PC-9 (cell line): ENCODE measurements at regions not wholly inside any gene's neighbourhood (a gene's known extent, or its start where the extent isn't known, plus 50 kb on each side); places are given as distances from the start of the nearest gene placed in this dataset.

ENCODE experiments used
- BruUV-seq: library from RNA; stranded (reverse); fragments of 400-500 nt; replicated peaks from 2 replicates; lab custom pipeline; 2021; lab: Mats Ljungman, UMichigan
- CTCF ChIA-PET: fragments of 300-600 bp; sonication (Branson Sonifier 250); formaldehyde crosslinking; loops from one replicate; lab custom pipeline; 2022; ENCODE audit warnings: antibody characterized with exemption; lab: Charles Lee
- POLR2A ChIA-PET: fragments of 300-600 bp; sonication (Branson Sonifier 250); formaldehyde crosslinking; loops from one replicate; lab custom pipeline; 2022; ENCODE audit warnings: antibody characterized with exemption; ENCODE audit not compliant: unreplicated experiment; lab: Charles Lee
- DNase-seq, 2 experiments: peaks; one replicate each; pipeline versions ENCODE4 v3.0.0 to v3.0.0-alpha.2; 2015 to 2022; ENCODE audit warnings: mixed read lengths in 1 of 2
- H2AFZ ChIP-seq: fragments of 200-600 bp; sonication (generic); 2 replicates; pipeline ENCODE4 v1.8.1; 2017; ENCODE audit warnings: antibody characterized with exemption
- H3F3A ChIP-seq: fragments of 200-600 bp; sonication (generic); 2 replicates; pipeline ENCODE4 v1.8.1; 2017; ENCODE audit warnings: antibody characterized with exemption, mild to moderate bottlenecking, low read depth; ENCODE audit not compliant: insufficient read depth
- H3K27ac ChIP-seq: fragments of 200-600 bp; sonication (generic); 2 replicates; pipeline ENCODE4 v1.6.1; 2016; ENCODE audit warnings: mixed run types
- H3K27me3 ChIP-seq: fragments of 200-600 bp; sonication (generic); 2 replicates; pipeline ENCODE4 v1.6.1; 2016; ENCODE audit warnings: low read depth, mixed run types; ENCODE audit not compliant: insufficient read depth
- H3K36me3 ChIP-seq: fragments of 200-600 bp; sonication (generic); 2 replicates; pipeline ENCODE4 v1.6.1; 2016; ENCODE audit warnings: low read depth, mixed run types
- H3K4me1 ChIP-seq: fragments of 200-600 bp; sonication (generic); replicated peaks from 2 replicates; pipeline ENCODE4 v1.6.1; 2016; ENCODE audit warnings: mixed run types; ENCODE audit not compliant: insufficient read depth
- H3K4me2 ChIP-seq: fragments of 200-600 bp; sonication (generic); 2 replicates; pipeline ENCODE4 v1.6.1; 2017; ENCODE audit warnings: mixed run types
- H3K4me3 ChIP-seq: fragments of 200-600 bp; sonication (generic); 2 replicates; pipeline ENCODE4 v1.6.1; 2016; ENCODE audit warnings: mixed run types
- H3K79me2 ChIP-seq: fragments of 200-600 bp; sonication (generic); 2 replicates; pipeline ENCODE4 v1.6.1; 2017; ENCODE audit warnings: low read depth, mixed run types
- H3K9me2 ChIP-seq: fragments of 200-600 bp; sonication (generic); 2 replicates; pipeline ENCODE4 v1.8.1; 2017; ENCODE audit warnings: mild to moderate bottlenecking; ENCODE audit not compliant: insufficient read depth
- H3K9me3 ChIP-seq: fragments of 200-600 bp; sonication (generic); 2 replicates; pipeline ENCODE4 v1.8.1; 2016; ENCODE audit warnings: low read depth; ENCODE audit not compliant: insufficient read depth
- H4K20me1 ChIP-seq: fragments of 200-600 bp; sonication (generic); 2 replicates; pipeline ENCODE4 v1.8.1; 2017; ENCODE audit not compliant: insufficient read depth
- CTCF ChIP-seq: fragments of 200-600 bp; sonication (generic); conservative IDR thresholded peaks from 2 replicates; pipeline ENCODE4 v1.6.1; 2017; ENCODE audit warnings: mixed run types, antibody characterized with exemption, mild to moderate bottlenecking, moderate library complexity
- EZH2 ChIP-seq: fragments of 200-600 bp; sonication (generic); IDR thresholded peaks from 2 replicates; pipeline ENCODE4 v1.8.0; 2017; ENCODE audit warnings: antibody characterized with exemption, low read depth
- intact Hi-C: fragments of 100-400 bp; cut with micrococcal nuclease; formaldehyde crosslinking; loops from one replicate; pipeline ENCODE4 v1.10.0; 2022; ENCODE audit not compliant: unreplicated experiment

GRCh38 chr9:68627594-68627993, 77.4 kb upstream of the PIP5K1B start:
- H3K27ac ChIP-seq = no peak overlapping the region
- no peaks in the 10 kb centered on the region for H3K9me3 ChIP-seq
- TF ChIP-seq EZH2 = no peak
- no peak for TF ChIP-seq CTCF
- H3K9me2 ChIP-seq = no peaks in the 10 kb centered on the region
- H3K4me1 ChIP-seq = no peaks in the 10 kb centered on the region
- no peak overlapping the region for H2AFZ ChIP-seq
- POLR2A ChIA-PET = no interaction called here
- H3K4me3 ChIP-seq = no peak overlapping the region
- no peak for DNase-seq
- H3K4me2 ChIP-seq = no peak overlapping the region
- CTCF ChIA-PET = no interaction called here
- no peaks in the 10 kb centered on the region for H3K79me2 ChIP-seq
- no TSS peak for BruUV-seq
- H3F3A ChIP-seq = no peaks in the 10 kb centered on the region
- H4K20me1 ChIP-seq = no peaks in the 10 kb centered on the region
- intact Hi-C loops = no loop called here
- no peaks in the 10 kb centered on the region for H3K36me3 ChIP-seq
- H3K27me3 ChIP-seq = peaks cover 32% of the 10 kb centered on the region

- DNase-seq = no peak
- intact Hi-C loops = no loop called here
- Histone ChIP-seq H3K9me2 (no peaks in the 10 kb centered on the region), H2AFZ (no peak overlapping the region), H3K36me3 (no peaks in the 10 kb centered on the region), H3K4me1 (no peaks in the 10 kb centered on the region), H3K27ac (no peak overlapping the region), H3K9me3 (no peaks in the 10 kb centered on the region), H3K4me3 (no peak overlapping the region), H3F3A (no peaks in the 10 kb centered on the region), H4K20me1 (no peaks in the 10 kb centered on the region), H3K79me2 (no peaks in the 10 kb centered on the region), H3K4me2 (no peak overlapping the region), H3K27me3 (peaks cover 32% of the 10 kb centered on the region; the same call in 1 of the 2 replicates)
- POLR2A ChIA-PET = no interaction called here
- CTCF ChIA-PET = no interaction called here
- TF ChIP-seq CTCF = no peak
- TF ChIP-seq EZH2 = no peak
- no TSS peak for BruUV-seq
Observed at GRCh38 chr9:68629042-68629441, 76.0 kb upstream of the PIP5K1B start.

DNA sequence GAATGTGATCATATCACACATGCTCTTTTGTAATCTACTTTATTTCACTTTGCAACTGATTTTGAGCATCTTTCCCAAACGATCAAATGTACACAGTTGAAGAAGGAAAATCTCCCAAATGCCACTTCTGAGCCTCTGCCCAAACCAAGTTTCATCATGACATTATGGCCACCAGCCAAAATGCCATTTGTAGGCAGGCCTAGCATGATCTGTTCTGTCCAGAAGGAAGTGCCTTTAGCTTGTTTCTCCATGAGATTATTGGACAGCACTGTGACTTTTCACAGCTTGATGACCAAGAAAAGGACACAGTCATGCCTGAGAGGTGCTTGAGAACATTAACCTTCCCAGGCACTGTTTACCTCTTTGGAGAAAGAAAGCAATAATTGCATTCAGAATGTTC, 73.2 kb upstream of the PIP5K1B start:
- ChIA-PET CTCF (no interaction called here), POLR2A (no interaction called here)
- Histone ChIP-seq H3K4me1 (no peaks in the 10 kb centered on the region), H3K9me2 (no peaks in the 10 kb centered on the region), H3K27me3 (peaks cover 31% of the 10 kb centered on the region), H3K36me3 (no peaks in the 10 kb centered on the region), H4K20me1 (no peaks in the 10 kb centered on the region; the same call in 1 of the 2 replicates), H3K4me3 (no peak overlapping the region), H3F3A (no peaks in the 10 kb centered on the region), H3K4me2 (no peak overlapping the region), H3K79me2 (no peaks in the 10 kb centered on the region), H2AFZ (no peak overlapping the region), H3K9me3 (no peaks in the 10 kb centered on the region), H3K27ac (no peak overlapping the region)
- TF ChIP-seq EZH2 = no peak
- no peak for TF ChIP-seq CTCF
- no peak for DNase-seq
- no TSS peak for BruUV-seq
- intact Hi-C loops = no loop called here
